Left ventricle myocardium superior (tissue), 1 donor: ENCODE measurements at regions not wholly inside any gene's neighbourhood (a gene's known extent, or its start where the extent isn't known, plus 50 kb on each side); places are given as distances from the start of the nearest gene placed in this dataset.

Source experiments
- ATAC-seq: fragments of 200-7000 bp; cut with Tn5 transposase; one replicate; pipeline ENCODE4 v1.9.1; 2020; ENCODE audit warnings: mild to moderate bottlenecking, moderate library complexity
- DNase-seq: peaks from one replicate; pipeline ENCODE4 v3.0.0-alpha.2; 2020
- intact Hi-C: fragments of 100-400 bp; cut with micrococcal nuclease; formaldehyde crosslinking; loops from one replicate; pipeline ENCODE4 v1.11.0; 2022
- donor health status: DM: no; HTN: yes; CAD: no; lungs with severe emphysema.

DNA sequence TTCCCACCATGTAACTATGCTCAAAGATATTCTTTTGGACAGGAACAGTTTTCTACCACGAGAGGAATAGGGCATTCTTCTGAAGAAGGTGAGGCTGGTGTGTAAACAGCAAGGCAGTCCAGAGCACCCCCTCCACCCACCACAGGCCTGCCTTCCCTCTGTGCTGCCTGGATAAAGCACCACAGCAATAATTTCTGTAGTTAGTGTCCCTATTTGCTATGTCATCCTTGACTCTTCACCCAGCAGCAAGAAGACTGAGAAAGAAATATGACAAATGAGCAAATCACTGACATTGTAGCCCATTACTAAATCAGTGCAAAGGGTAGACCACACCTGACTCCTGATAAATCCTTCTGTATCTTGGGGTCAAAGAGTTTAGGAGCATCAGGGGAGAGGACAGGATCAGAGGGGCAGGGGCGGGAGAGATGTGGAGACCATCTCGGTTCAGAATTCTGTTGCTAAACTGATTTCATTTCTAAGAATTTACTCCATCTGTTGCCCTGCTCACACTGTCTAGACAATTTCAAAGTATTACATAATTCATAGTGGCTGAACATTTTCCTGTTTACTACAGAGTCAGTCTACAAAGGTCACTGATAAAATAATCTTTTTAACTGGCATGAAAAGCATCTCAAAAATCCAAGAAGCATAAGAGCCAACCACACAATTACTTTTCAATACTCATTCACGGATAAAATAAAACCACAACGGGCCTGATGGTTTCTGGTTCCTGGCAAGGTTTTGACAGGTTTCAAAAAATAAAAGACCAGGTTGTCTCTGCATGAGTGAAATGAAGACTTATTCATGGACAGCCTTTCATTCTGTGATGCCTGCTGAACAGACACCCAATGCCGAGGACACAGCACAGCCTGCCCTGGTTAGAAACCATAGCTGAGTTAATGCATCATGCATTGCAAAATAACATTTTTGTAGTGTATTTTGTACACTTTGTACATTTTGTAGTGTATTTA is 88.4 kb upstream of the IRS2 start:
- intact Hi-C loops = loop anchor here (5.0 kb wide), 1 partner anchor 233 kb away; no protein-coding TSS in a partner anchor
- peak; percentile 85 for ATAC-seq
- DNase-seq = no peak

DNA sequence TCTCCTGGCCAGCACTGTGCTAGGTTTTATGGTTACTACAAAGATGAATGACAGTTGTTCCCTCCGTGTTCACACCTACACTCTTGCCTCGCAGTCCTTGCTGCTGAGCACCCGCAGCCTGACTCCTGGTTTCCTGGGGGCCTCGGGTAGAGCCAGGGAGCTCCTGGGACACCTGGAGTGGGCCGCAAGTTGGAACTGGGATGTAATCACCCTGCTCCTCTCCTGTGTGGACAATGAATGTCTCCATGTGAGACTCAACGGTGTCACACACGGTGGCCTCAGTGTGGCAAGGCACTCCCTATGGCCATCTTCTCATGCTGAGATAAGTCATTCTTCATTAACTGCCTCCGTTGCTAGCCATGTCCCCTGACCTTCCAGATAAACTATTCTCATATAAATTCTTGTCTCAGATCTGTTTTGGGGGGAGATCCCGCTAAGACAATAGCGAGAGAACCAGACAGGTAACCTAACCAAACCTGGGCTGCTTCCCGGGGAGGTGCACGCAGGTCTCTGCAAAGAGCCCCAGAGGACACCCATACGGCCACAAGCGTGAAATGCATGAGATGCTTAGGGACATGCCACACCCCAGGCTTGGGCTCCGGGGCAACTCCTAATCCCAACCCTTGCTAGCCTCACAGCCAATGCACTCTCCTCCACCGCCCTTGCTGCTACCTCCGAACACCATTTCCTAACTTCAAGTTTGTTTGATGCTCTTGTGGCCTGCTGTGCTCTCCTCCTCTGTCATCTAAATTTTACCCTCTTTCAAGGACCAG is 87.2 kb upstream of the IRS2 start:
- ATAC-seq (no peak), DNase-seq (no peak)
- intact Hi-C loops = loop anchor here (5.0 kb wide), 1 partner anchor 234 kb away; no protein-coding TSS in a partner anchor

DNA sequence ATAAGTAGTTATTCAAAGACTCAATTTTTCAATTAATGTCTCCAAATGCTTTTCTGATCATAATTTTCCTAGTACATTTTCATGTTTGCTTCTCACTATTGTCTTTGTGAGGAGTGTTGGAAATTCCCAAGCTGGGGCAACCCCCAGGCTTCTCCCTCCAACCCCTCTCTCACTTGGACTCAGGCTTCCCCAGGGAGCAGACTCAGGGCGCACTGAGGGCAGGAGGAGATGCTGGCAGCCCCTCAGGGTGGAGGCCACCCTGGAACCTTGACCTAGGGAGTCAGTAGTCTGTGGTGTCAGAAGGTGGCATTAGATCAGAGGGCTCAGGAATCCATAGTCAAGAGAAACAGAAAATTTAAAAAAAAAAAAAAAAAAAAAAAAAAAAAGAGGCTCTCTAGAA is 86.5 kb upstream of the IRS2 start:
- DNase-seq = no peak
- no peak for ATAC-seq
- intact Hi-C loops = loop anchor here (5.0 kb wide), 1 partner anchor 234 kb away; no protein-coding TSS in a partner anchor

DNA sequence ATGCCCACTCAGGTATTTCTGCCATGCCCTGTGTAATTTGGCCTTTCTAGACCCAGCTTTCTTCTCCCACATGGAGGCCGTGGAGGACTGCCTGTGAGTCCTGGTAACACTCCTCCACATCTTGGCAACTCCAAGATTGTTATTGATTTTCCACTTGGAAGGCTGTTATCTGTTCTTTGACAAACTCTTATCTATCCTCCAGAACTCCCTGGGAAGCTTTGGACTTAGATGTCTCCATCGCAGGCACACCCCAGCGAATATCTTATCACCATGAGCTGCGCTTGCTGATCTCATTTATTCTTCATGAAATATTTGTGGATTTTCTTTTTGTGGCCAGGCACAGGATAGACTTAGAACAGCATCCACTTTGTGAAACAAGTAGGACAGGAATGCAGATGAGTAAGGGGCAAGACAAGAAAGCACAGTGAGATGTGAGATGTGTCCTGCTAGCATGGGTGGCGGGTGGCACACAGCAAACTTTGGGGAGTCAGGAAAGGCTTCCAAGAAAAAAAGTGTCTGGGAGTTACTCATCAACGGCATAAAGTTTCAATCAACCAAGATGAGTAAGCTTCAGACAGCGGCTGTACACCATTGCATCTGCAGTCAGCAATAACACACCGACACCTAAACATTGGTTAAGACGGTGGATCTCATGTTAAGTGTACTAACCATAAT is 84.5 kb upstream of the IRS2 start:
- intact Hi-C loops = loop anchor here (5.0 kb wide), 1 partner anchor 236 kb away; no protein-coding TSS in a partner anchor
- no peak for DNase-seq
- ATAC-seq = no peak

DNA sequence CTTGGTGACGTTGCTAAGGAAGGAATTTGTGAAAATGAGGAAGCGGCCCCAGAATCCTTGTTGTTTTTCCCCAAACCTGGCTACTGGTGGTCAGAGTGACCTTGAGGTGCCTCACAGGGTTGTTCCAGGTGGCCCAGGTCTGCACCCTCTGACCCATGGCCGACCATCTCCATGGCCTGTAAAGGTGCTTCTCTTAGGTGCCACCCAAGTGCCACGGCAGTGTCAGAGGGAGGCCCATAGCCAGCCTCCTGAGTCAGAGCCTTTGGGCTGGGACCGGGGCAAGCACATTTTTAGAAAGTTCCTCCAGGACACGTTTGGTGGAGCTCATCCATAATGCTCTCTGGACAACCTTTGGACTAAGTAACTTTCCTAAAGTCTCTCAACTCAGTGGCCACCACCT is 83.9 kb upstream of the IRS2 start:
- ATAC-seq (no peak), DNase-seq (no peak)
- intact Hi-C loops = loop anchor here (5.0 kb wide), 1 partner anchor 237 kb away; no protein-coding TSS in a partner anchor

DNA sequence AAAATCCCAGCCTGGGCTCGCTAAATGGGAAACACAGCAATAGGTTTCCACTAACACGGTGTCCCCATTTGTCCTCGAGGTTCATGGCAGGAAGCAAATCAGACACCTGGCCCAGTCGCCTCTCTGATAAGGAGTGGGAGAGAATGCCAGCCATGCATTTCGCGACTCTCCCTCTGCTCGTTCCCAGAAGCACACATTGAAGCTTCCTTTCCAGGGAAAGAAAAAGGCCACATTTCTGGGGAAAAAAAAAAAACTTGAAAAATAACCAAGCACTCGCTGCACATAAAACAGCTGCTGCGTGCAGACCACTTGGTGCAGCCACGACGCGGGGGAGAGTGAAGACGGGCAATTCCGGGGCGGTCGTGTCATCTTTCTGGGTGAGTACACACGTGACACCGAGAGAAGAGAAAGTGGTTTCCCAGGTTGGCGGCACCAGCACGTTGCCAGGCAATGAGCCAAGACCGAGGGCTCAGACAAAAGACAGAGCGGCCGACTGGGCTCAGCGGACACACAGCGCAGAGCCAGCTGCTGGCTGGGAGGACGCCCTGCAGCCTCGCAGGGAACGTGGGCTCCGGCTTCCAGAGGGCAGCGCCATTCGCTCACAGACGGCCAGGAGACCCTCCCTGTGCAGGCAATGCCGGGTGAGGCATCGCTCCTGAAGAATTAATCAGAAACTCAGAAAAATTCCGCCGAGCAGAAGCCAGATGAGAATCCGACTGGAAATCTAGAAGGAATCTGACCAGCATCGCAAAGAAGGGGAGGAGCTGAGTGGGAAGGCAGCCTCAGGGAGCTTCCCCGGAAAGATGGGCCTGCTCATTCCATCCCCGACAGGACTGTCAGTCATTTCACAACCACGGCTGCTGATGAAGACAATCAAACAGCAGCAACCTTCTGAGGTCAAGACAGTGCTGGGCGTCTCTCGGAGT is 83.2 kb upstream of the IRS2 start:
- DNase-seq = peak; percentile 87
- peak; percentile 89 for ATAC-seq
- intact Hi-C loops = loop anchor here (5.0 kb wide), 1 partner anchor 238 kb away; no protein-coding TSS in a partner anchor

DNA sequence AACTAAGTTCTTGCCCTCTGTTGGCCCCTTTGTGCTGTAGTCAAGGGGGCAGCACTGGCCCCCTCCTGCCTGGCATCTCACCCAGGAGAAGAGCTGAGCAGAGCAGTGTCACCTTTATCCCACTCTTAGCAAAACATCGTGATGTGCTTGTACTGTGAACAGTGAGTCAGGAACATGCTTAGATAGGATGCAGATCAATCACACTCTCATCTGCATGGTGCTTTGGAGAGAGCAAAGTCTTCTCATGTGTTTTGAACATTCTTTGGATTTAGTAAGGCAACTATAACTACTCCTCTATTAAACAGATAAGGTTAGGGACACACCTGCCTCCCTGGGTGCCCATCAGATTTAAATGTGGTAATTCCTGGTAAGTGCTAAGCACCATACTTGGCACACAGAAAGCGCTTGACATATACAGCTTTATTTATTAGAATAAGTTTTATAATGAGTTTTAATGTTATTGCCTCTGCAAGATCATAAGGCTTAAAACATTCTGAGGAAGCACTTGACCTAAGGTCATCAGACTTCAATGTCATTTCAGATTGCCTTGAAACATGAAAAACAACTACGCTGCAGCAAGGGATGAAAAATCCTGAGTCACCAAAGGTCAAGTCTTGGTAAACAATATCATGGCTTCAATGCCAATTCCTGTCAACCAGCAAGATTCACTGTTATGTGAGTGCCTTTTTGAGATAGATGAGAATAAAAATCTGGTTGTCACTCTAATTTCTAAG is 82.4 kb upstream of the IRS2 start:
- DNase-seq = no peak
- no peak for ATAC-seq
- intact Hi-C loops = no loop called here

DNA sequence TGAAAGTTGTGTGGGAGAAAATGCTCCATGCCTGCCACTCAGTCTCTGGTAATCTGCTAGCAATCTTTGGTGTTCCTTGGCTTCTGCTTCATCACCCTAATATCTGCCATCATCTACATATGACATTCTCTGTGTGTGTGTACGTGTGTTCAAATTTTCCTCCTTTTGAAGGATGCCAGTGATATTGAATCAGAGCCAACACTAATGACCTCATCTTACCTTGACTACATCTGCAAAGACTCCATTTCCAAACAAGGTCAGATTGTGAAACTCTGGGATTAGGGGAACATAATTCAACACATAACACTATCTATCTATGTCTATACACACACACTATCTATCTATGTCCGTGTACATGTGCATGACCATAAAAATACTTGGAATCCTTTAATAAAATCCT is 81.4 kb upstream of the IRS2 start:
- DNase-seq = no peak
- intact Hi-C loops = no loop called here
- ATAC-seq = no peak

DNA sequence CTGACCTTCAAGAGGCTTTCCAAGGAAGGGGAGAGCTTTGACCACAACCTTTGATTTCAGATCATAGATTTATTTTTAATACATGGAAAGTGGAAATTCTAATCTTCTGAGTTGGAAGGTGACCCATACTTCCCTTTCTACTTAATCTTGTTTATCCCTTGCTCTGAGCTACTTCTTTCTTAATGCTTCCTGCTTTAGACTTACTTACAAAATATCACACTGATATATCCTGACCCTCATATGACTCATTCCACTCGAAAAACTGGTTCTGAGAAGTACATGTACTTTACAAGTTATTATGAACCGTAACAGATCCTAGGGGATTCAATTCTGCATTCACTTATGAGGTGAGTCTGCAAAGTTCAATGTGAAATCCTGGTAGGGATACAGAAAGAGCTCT is 76.2 kb upstream of the IRS2 start:
- ATAC-seq (no peak), DNase-seq (no peak)
- intact Hi-C loops = no loop called here

DNA sequence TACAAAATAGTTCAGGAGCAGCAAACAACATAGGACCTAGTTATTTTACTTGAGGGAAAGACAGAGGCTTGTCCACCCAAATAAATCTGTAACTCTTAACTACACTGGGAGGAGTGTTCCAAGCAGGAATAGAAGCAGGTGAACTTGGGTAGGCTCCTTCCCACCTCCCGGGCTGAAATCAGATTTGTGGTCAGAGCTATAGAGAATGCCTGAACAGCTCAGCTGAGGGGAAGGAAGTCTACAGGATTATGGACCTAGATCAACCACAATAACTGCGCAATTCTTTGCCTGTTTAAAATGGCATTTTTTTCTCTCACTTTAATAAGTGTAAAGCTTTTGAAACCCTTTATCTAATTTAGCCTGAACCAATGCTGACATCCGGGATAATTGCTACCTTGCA is 73.5 kb upstream of the IRS2 start:
- ATAC-seq (peak; percentile 32), DNase-seq (no peak)
- intact Hi-C loops = no loop called here

DNA sequence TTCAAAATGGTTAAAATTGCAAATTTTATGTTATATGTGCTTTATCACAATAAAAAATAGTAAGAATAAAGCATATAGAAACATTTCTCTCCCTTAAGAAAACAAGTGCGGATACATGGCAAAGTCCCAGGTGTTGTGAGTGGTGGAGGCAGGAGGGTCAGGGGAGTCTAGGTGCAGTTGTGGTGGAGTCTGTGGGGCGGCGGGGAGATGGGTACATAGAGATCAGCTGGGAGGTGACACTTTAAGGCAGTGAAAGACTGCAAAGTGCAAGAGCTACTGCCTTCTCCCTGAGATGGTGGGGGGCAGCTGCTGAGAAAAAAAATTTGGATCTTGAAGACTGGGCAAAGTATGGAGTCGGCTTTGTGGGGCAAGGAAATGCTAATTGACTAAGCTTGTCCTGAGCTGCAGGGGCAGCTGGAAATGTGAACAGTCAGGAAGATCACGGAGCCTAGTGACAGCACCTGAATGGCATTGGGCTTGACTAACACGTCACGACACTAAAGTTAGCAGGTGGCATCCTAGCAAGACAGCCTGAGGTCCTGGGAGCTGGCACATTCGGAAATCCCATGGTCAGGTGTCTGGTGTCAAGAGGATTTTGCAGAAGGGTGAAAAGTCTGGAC is 72.9 kb upstream of the IRS2 start:
- ATAC-seq = peak; percentile 94
- DNase-seq = no peak
- intact Hi-C loops = no loop called here

DNA sequence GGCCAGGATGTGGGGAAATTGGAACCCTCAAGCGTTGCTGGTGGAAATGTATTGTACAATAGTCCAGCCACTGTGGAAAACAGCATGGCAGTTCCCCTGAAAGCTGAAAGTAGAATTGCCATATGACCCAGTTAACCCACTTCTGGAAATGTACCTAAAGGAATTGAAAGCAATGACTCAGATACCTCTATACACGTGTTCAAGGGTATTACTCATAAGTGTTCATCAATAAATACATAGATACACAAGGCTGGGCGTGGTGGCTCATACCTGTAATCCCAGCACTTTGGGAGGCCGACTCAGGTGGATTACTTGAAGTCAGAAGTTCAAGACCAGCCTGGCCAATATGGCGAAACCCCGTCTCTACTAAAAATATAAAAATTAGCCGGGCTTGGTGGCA is 71.9 kb upstream of the IRS2 start:
- DNase-seq (no peak), ATAC-seq (no peak)
- intact Hi-C loops = no loop called here

DNA sequence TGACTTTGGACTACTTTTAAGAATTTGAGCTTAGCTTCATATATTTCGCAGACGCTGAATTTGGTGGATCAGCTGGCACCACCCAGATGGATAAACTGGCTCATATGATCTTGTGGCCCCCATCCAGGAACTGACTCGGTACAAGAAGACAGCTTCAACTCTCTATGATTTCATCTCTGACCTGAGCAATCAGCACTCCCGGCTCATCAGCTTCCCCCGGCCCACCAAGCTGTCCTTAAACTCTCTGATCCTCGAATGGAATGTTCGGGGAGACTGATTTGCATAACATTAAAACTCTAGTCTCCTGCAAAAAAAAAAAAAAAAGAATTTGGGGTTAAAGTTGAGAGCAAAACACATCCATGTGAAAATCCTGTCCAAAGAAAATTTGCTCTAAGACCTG is 71.4 kb upstream of the IRS2 start:
- DNase-seq (no peak), ATAC-seq (no peak)
- intact Hi-C loops = no loop called here

DNA sequence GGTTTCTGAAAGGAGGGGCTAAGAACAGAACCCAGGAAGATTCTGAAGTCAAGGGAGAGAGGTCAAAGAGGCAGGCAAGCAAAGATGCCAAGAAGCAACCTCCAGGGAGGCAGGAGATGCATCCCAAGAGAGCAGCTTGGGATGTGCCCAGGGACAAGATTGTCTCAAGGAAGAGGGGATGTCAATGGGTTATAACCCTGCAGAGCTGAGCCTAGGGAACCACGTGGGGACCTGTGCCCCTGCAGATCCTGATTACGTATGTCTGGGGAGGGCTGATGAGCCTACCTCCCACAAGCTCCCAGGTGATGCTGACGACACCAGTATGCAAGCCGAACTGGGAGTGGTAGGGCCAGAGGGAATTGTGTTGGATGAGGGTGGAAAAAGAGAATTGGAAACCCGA is 70.9 kb upstream of the IRS2 start:
- no peak for ATAC-seq
- intact Hi-C loops = no loop called here
- no peak for DNase-seq

DNA sequence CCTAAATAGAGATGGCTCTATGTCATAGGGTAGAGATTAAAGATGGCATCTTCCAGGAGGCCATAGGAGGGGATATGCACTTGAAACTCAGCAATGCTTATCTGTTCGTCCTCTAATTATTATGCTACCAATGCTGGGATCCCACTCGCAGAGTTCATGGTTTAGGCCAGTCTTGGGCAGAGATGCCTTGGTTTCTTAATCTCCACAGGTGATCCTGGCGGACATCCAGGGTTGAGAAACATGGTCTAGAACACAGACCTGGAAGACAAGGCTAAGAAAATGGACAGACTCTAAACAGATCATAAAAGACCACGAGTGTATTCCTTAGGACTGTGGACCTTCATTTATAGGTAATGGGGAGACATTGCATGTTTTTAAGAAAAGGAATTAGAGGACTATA is 70.0 kb upstream of the IRS2 start:
- DNase-seq (no peak), ATAC-seq (no peak)
- intact Hi-C loops = no loop called here

DNA sequence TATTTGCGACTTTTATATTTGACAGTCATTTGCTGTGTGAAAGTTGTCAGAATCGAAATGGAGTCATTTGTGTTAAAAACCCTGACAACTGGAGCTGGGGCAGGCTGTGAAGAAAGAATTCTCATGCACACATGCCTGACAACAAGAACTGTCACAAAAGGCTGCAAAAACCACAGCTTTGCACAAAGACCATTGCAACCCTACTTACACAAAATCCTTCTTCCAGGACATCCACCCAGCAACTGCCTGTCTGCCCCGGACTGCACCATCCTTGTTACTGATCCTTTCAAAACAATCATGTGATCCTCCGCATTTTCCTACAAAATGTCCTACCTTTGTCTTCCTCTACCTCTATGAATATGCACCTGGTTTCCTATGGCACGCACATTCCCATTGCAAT is 66.8 kb upstream of the IRS2 start:
- intact Hi-C loops = no loop called here
- ATAC-seq = no peak
- DNase-seq = no peak

DNA sequence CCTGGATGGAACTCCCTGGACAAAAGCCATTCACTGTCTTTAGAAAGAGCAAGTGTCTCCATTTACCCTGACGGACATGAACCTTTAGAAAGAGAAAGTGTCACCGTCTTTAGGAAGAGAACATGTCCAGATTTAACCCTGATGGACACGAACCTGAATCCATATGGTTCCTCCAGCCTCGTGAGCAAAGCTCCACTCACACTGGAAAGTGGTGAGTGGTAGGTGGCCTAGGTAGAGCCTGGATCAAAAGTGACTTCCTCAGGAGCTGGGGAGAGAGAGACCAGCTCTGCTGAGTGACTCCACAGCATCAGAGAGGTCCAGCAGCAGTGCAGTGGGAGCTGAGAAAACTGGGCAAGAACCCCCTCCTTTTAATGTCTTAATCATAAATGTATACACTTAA is 59.8 kb upstream of the IRS2 start:
- DNase-seq = no peak
- no peak for ATAC-seq
- intact Hi-C loops = no loop called here

DNA sequence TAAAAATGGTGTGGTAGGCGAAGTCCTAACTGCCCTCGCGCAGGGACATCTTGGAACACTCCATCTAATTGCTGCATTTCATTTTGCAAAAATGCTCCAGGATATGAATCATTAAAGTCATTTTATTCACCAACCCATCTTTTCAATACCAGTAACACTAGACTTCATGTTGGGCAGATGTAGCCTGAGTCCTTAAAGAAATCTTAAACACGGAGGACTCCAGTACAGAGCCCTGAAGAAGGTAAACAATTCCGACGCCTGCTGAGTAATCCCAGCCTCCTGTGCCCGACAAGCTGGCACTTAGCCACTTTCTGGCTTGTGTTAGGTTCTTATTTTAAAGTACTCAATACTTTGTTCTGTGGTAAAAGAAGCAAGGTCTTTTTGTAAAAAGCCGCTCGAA is 58.0 kb upstream of the IRS2 start:
- no peak for DNase-seq
- intact Hi-C loops = no loop called here
- peak; percentile 57 for ATAC-seq
